Activated CD8-positive, alpha-beta memory T cell treated with anti-CD3 and anti-CD28 coated beads, Interleukin-2, amount 50 U/mL, for 24 hours (primary cell): ENCODE measurements at regions not wholly inside any gene's neighbourhood (a gene's known extent, or its start where the extent isn't known, plus 50 kb on each side); places are given as distances from the start of the nearest gene placed in this dataset.

Source experiments
- DNase-seq: peaks from one replicate; pipeline ENCODE4 v3.0.0-alpha.2; 2020; ENCODE audit errors: extremely low read depth

- no peak for DNase-seq
Observed at GRCh38 chr6:225907-226306, 66.4 kb upstream of the DUSP22 start.

GRCh38 chr6:226516-227073 lies 65.7 kb upstream of the DUSP22 start:
- no peak for DNase-seq

DNA sequence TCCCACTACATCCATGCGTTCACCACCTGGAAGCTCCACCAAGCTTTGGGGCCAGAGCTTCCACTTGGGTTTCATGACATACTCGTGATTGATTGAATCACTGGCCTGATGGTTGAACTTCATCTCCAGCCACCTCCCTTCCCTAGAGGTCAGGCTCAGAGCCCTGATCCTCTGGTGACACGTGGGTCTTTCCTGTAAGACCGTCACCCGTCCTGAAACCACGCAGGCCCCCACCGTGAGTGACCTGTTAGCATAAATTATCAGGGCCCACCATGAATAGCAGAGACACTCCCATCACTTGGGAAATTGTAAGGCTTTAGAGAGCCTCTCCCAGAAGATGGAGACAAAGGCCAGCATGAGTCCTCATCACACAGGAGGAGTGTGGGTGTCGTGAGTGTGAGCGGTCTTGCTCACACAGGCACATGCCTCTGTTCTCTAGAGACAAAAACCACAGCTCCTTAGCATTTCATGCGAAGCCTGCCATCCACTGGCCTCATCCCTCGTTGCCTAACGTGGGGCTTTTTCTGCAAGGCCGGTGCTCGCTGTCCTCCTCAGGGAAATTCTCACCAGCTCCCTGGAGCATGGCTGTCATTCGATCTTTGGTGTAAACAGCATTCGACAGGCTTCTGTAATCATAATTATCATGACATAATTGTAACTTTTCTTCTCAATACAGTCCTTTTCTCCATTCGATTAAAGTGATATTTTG lies 65.1 kb upstream of the DUSP22 start:
- no peak for DNase-seq

DNA sequence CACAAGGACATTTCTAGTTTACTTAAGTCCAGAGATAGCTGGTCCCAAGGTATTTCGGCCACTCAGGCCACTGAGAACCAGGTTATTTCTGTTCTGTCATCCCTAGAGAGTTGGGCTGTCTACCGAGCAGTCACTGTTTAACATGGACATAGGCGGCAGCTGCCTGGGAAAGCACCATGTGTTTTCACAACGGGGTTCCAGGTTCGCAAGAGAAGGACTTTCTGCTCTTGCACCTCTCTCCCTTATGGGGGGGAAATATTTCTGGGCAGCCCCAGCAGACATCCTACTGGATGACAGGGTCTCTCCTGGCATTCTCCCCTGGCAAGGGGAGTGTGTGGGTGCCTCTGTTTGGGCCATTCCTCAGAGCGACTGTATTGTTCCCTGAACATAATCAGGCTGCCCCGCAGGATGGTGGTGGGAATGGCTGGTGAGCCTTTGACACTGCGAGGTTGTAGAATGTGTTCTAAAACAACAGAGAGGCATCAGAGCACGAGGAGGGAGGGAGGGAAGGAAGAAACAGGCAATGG lies 64.4 kb upstream of the DUSP22 start:
- no peak for DNase-seq

DNA sequence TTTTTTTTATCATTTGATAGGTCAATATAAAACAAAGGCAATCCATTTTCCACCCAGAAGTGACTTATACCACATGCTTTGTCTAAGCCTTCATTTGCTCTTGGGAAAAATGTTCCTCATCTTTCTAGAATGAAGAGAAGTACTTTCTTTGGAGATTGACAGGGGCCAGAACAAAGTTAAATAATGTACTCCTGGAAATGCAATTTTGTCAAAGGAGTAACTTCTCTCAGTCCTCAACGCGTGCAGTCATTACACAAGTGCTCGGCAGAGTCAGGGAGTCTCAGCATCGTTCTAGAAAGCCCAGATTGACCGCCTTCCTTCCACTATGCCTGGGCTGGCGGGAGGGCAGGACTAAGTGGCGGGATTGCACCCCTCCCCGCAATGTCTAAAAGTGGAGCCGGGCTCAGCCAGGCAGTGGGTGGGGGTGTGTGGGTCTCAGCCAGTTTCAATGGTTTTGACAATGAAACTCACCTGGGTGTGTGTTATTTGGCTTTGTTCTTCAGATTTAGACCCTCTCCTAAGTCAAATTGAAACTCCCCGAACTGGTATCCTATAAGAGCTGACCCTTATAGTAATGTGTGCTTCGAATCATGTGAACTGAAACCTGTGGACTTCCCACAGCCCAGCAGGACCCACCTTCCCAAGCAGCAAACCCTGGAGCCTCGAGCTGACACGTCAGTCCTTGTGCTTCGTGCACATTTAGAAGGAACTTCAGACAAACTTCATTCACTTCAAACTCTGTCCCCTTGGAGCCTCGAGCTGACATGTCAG lies 63.2 kb upstream of the DUSP22 start:
- DNase-seq, result no peak

- no peak for DNase-seq
Observed at GRCh38 chr6:231779-232178, 60.5 kb upstream of the DUSP22 start.

DNA sequence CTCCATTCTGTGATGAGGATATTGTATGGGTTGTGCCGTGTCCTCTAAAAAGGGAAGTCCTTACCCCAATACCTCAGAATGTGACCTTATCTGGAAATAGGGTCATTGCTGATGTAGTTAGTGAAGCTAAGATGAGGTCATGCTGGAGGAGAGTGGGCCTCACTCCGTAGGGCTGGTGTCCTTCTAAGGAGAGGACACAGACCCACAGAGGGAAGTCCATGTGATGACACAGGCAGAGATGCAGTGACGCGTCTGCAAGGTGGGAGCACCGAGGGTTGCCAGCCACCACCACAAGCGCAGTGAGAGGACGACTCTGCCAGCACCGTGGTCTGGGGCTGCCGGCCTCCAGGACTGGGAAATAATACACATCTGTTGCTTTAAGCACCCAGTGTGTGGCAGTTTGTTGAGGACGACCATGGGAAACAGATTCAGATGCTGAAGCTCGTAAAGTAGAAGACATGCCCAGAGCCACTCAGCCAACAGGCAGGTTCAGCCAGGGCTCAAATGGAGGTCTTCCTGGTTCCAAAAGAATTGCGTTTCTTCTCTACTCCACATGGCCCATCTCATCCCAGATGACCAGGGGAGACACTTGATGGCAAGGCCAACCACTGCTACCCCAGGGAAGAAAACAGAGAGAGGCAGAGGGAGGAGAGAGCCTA lies 59.2 kb upstream of the DUSP22 start:
- DNase-seq, result no peak

DNA sequence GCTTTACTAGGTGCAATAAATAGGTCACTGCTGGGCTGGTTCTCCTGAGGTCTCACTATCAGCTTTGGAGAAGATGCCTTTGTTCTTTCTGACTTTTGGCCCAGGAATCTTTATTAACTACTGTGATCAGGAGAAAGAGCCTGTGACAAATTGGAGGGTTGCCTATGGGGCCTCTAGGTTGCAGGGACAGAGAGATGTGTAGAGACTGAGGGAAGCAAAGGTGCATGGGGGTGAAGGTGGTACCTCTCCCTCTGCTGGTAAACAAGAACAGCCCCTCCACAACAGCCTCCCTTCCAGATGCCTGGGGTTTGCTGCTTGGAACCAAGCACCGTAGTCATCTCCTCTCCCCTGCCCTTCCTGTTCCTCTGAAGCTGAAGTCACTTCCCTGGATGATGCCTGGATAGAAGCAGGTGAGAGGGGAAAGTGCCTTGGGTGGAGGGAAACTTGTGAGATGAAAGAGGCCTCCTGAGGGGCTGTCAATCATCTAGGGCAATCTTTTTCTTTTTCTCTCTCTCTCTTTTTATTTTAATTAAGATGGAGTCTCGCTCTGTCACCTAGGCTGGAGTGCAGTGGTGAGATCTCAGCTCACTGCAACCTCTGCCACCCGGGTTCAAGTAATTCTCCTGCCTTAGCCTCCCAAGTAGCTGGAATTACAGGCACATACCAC lies 57.4 kb upstream of the DUSP22 start:
- no peak for DNase-seq

DNA sequence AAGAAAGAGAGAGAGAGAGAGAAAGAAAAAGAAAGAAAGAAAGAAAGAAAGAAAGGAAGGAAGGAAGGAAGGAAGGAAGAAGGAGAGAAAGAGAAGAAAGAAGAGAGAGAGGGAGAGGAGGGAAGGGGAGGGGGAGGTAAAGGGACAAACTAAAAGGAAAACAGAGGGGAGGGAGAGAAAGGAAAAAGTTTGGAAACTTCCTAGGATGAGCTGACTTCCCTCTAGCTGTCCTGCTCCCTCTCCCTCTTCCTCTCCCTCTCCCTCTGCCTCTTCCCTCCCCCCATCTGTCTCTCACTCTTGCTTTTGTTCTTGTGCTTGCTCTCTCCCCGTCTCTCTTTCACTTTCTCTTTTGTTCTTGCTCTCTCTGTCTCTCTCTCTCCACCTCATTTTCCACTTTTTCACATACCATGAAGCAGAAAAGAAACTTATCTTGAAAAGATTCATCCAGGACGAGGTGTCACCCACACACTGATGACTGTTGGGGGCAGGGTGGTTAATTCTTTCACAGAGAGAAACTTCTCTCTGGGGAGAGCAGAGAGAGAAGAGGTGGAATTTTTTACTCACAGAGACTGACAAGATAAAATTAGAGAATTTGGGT lies 56.4 kb upstream of the DUSP22 start:
- DNase-seq, result peak; percentile 60

GRCh38 chr6:236519-236918 lies 55.8 kb upstream of the DUSP22 start:
- DNase-seq, result no peak

DNA sequence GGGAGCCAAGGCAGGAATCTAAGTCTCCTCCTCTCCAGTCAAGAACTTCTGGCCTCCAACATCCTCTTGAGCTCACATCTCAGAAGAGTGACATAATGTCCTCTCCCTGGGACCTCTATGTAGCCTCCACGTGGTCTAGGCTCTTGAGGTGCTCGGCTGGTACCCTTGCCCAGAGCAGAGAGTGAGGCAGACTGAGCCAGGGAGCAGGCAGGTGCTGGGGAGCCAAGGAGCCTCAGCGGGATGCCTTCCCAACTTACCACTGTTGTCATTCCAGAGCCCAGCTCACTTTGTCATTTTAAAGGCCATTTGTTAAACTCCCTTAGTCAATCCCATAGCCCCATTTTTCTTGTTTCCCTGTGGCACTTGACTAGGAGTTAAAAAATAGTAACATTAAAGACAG lies 52.1 kb upstream of the DUSP22 start:
- no peak for DNase-seq

DNA sequence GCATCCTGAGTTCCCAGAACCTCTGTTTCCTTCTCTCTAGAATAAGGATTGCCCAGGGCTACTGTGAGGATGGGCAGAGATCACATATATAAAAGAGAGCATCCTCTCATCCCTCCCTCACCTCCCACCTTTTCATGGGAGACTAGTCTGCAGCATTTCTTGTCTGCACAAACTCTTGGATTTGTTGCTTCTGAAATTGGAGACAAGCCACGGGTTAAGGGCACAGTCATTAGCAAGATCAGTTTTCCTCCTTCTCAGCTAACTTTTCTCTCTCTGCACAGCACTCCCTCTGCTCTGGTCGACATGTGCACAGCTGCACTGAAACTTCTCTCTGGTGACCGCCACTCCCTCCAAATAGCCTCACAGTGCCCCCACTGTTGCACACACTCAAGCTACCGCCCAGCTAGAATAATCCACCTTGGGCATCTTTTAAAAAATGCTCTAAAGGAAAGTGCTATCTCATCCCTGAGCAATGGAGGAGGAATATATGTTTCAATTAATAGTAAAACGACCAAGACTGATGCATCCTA lies 50.9 kb upstream of the DUSP22 start:
- DNase-seq, result no peak
